SK-N-SH (cell line): ENCODE measurements at regions not wholly inside any gene's neighbourhood (a gene's known extent, or its start where the extent isn't known, plus 50 kb on each side); places are given as distances from the start of the nearest gene placed in this dataset.

ENCODE experiments used
- CTCF ChIA-PET: fragments of 300-600, 350-600 bp; formaldehyde crosslinking; extraction: SDS; loops from one replicate; lab custom pipeline; 2021; lab: Yijun Ruan, JAX
- POLR2A ChIA-PET: fragments of 350-600 bp; sonication (Branson Sonifier 250); formaldehyde crosslinking; extraction: SDS; loops from one replicate; lab custom pipeline; 2020; ENCODE audit warnings: antibody characterized with exemption, inconsistent platforms; lab: Yijun Ruan, JAX
- DNase-seq: peaks from one replicate; pipeline ENCODE4 v3.0.0; 2012
- H2AFZ ChIP-seq: fragments of 200-600 bp; sonication (generic); 2 replicates; pipeline ENCODE4 v1.8.1; 2016; ENCODE audit warnings: antibody characterized with exemption, mild to moderate bottlenecking, low read depth
- H3F3A ChIP-seq: fragments of 200-600 bp; sonication (generic); replicated peaks from 2 replicates; pipeline ENCODE3; 2016; ENCODE audit warnings: antibody characterized with exemption, mild to moderate bottlenecking; ENCODE audit not compliant: insufficient read depth
- H3K27ac ChIP-seq, 2 experiments: fragments of 200-500 bp in 1 of 2; fragments of 200-600 bp in 1 of 2; sonication (Bioruptor generic) in 1 of 2; sonication (generic), shearing (Covaris generic) in 1 of 2; 2 replicates each; pipeline versions ENCODE4 v1.5.1 to v1.6.1; 2014 to 2016; ENCODE audit warnings: low read depth in 2 of 2, inconsistent platforms in 1 of 2, low read length in 1 of 2, mild to moderate bottlenecking in 1 of 2, mixed read lengths in 1 of 2
- H3K27me3 ChIP-seq: fragments of 200-600 bp; sonication (generic), shearing (Covaris generic); 2 replicates; pipeline ENCODE4 v1.6.1; 2016; ENCODE audit warnings: mixed run types; ENCODE audit not compliant: insufficient read depth
- H3K36me3 ChIP-seq, 2 experiments: fragments of 200-500 bp in 1 of 2; fragments of 200-600 bp in 1 of 2; sonication (Bioruptor generic) in 1 of 2; sonication (generic) in 1 of 2; replicated peaks in 1 of 2; 2 replicates each; pipeline versions ENCODE3 to v1.5.1; 2014 to 2016; ENCODE audit warnings: low read length in 1 of 2, mild to moderate bottlenecking in 1 of 2; ENCODE audit not compliant: insufficient read depth in 2 of 2, control insufficient read depth in 1 of 2
- H3K4me1 ChIP-seq, 2 experiments: fragments of 200-500 bp in 1 of 2; fragments of 200-600 bp in 1 of 2; sonication (Bioruptor generic) in 1 of 2; sonication (generic), shearing (Covaris generic) in 1 of 2; 2 replicates each; pipeline versions ENCODE4 v1.5.1 to v1.6.1; 2014 to 2016; ENCODE audit warnings: low read depth in 1 of 2, low read length in 1 of 2, mixed run types in 1 of 2; ENCODE audit not compliant: insufficient read depth in 2 of 2, control insufficient read depth in 1 of 2
- H3K4me2 ChIP-seq: fragments of 200-600 bp; sonication (generic), shearing (Covaris generic); 2 replicates; pipeline ENCODE4 v1.6.1; 2017; ENCODE audit warnings: mixed run types
- H3K4me3 ChIP-seq, 2 experiments: fragments of 200-500 bp in 1 of 2; fragments of 200-600 bp in 1 of 2; sonication (Bioruptor generic) in 1 of 2; sonication (generic), shearing (Covaris generic) in 1 of 2; 2 replicates each; pipeline versions ENCODE4 v1.5.1 to v1.8.1; 2014 to 2016; ENCODE audit warnings: low read depth in 2 of 2, inconsistent platforms in 1 of 2, low read length in 1 of 2, mild to moderate bottlenecking in 1 of 2, mixed read lengths in 1 of 2, moderate library complexity in 1 of 2
- H3K79me2 ChIP-seq: fragments of 200-600 bp; sonication (generic); 2 replicates; pipeline ENCODE4 v1.8.1; 2017; ENCODE audit warnings: mild to moderate bottlenecking; ENCODE audit not compliant: insufficient read depth
- H3K9ac ChIP-seq: fragments of 200-600 bp; sonication (generic); 2 replicates; pipeline ENCODE4 v1.6.1; 2017; ENCODE audit warnings: mixed run types
- H3K9me2 ChIP-seq: fragments of 200-600 bp; sonication (generic); 2 replicates; pipeline ENCODE4 v1.6.1; 2017; ENCODE audit warnings: mixed run types
- H3K9me3 ChIP-seq: fragments of 200-600 bp; sonication (generic); 2 replicates; pipeline ENCODE4 v1.6.1; 2017; ENCODE audit warnings: mixed run types, mild to moderate bottlenecking, moderate library complexity
- H4K20me1 ChIP-seq: fragments of 200-600 bp; sonication (generic); 2 replicates; pipeline ENCODE4 v1.6.1; 2017; ENCODE audit warnings: mild to moderate bottlenecking, mixed run types; ENCODE audit not compliant: insufficient read depth
- CHD2 ChIP-seq: fragments of 150-350 bp; IDR thresholded peaks from 2 replicates; pipeline ENCODE4 v1.6.1; 2018; ENCODE audit warnings: low read length; ENCODE audit not compliant: partially characterized antibody
- ELF1 ChIP-seq: IDR thresholded peaks from 2 replicates; pipeline ENCODE4 v1.4.0; 2012
- EP300 ChIP-seq, 2 experiments: IDR thresholded peaks; 2 replicates each; pipeline versions ENCODE4 v1.4.0 to v1.6.1; 2012; ENCODE audit warnings: borderline replicate concordance in 1 of 2, low read depth in 1 of 2, low read length in 1 of 2
- EZH2phosphoT487 ChIP-seq: fragments of 200-600 bp; sonication (generic); IDR thresholded peaks from 2 replicates; pipeline ENCODE4 v1.6.1; 2017; ENCODE audit warnings: low read depth, mixed run types, mild to moderate bottlenecking, antibody characterized with exemption, moderate library complexity, borderline replicate concordance
- FOSL2 ChIP-seq: IDR thresholded peaks from 2 replicates; pipeline ENCODE4 v1.4.0; 2012; ENCODE audit warnings: low read depth, mild to moderate bottlenecking, moderate library complexity, borderline replicate concordance
- FOXJ3 ChIP-seq: sonication (generic); formaldehyde crosslinking; IDR thresholded peaks from 2 replicates; pipeline ENCODE4 v1.5.1; 2020; ENCODE audit warnings: mild to moderate bottlenecking, missing genetic modification reagents
- FOXM1 ChIP-seq: IDR thresholded peaks from 2 replicates; pipeline ENCODE4 v1.4.0; 2012; ENCODE audit warnings: low read depth, mild to moderate bottlenecking
- GATA2 ChIP-seq: sonication (generic); formaldehyde crosslinking; IDR thresholded peaks from 2 replicates; pipeline ENCODE4 v1.5.0; 2020; ENCODE audit warnings: mild to moderate bottlenecking, missing genetic modification reagents
- JUND ChIP-seq: IDR thresholded peaks from 2 replicates; pipeline ENCODE4 v1.4.0; 2012
- MEF2A ChIP-seq: IDR thresholded peaks from 2 replicates; pipeline ENCODE4 v1.4.0; 2012; ENCODE audit warnings: low read depth, borderline replicate concordance
- MXI1 ChIP-seq: IDR thresholded peaks from 2 replicates; pipeline ENCODE4 v1.6.1; 2012; ENCODE audit warnings: mild to moderate bottlenecking, low read depth, low read length, improper control_type of control experiment
- NFIC ChIP-seq: IDR thresholded peaks from 2 replicates; pipeline ENCODE4 v1.4.0; 2012; ENCODE audit warnings: borderline replicate concordance
- POLR2AphosphoS5 ChIP-seq: IDR thresholded peaks from 2 replicates; pipeline ENCODE4 v1.6.1; 2012; ENCODE audit warnings: low read depth, low read length
- RFX5 ChIP-seq: IDR thresholded peaks from 2 replicates; pipeline ENCODE4 v1.6.1; 2012; ENCODE audit warnings: mild to moderate bottlenecking, improper control_type of control experiment, low read length
- RXRA ChIP-seq: IDR thresholded peaks from 2 replicates; pipeline ENCODE4 v1.4.0; 2012; ENCODE audit warnings: low read depth, mild to moderate bottlenecking, borderline replicate concordance
- TAF1 ChIP-seq: IDR thresholded peaks from 2 replicates; pipeline ENCODE4 v1.6.1; 2012; ENCODE audit warnings: low read depth, mild to moderate bottlenecking, low read length, moderate library complexity, borderline replicate concordance
- TCF12 ChIP-seq: IDR thresholded peaks from 2 replicates; pipeline ENCODE4 v1.4.0; 2012
- USF1 ChIP-seq: IDR thresholded peaks from 2 replicates; pipeline ENCODE4 v1.4.0; 2012; ENCODE audit warnings: low read depth, borderline replicate concordance
- USF2 ChIP-seq: fragments of 150-350 bp; IDR thresholded peaks from 2 replicates; pipeline ENCODE4 v1.6.1; 2017; ENCODE audit warnings: antibody characterized with exemption, low read length, low read depth, borderline replicate concordance
- YY1 ChIP-seq: IDR thresholded peaks from 2 replicates; pipeline ENCODE4 v1.4.0; 2012; ENCODE audit warnings: low read depth, mild to moderate bottlenecking
- ZBTB33 ChIP-seq: IDR thresholded peaks from 2 replicates; pipeline ENCODE4 v1.4.0; 2012; ENCODE audit warnings: low read depth, borderline replicate concordance
- WGBS: methylation state at CpG from one replicate; pipeline ENCODE4 v1.1.6; 2017; ENCODE audit warnings: low lambda C conversion rate; 5-methylcytosine and 5-hydroxymethylcytosine counted together
- TF ChIP-seq, protein P1 (sequence below): IDR thresholded peaks from 2 replicates; pipeline ENCODE4 v1.4.0; 2012; ENCODE audit warnings: low read depth
- TF ChIP-seq, protein P2 (sequence below): fragments of 150-350 bp; IDR thresholded peaks from 2 replicates; pipeline ENCODE4 v1.6.1; 2016; ENCODE audit warnings: mild to moderate bottlenecking, low read depth, low read length

GRCh38 chr22:49045276-49045675 lies 782.4 kb downstream of the BRD1 start:
- 30% methylated on average over 12 of the region's 12 CpGs for WGBS
- no peaks in the 10 kb centered on the region for H3K9me2 ChIP-seq
- CTCF ChIA-PET: interaction anchor here (1.2 to 6.5 kb wide), 10 partner anchors 10 to 260 kb away, joined by 3 to 103 read pairs (median 10); no protein-coding TSS in a partner anchor
- no peaks in the 10 kb centered on the region for H3K79me2 ChIP-seq
- no peak overlapping the region for H2AFZ ChIP-seq
- no peak overlapping the region for H3K4me2 ChIP-seq
- no peak overlapping the region for H3K27ac ChIP-seq
- POLR2A ChIA-PET: no interaction called here
- no peak overlapping the region for H3K4me3 ChIP-seq
- no peak for DNase-seq
- TF ChIP-seq FOXJ3 (CRISPR knock-in tag): no peak
- no peak for TF ChIP-seq EZH2phosphoT487
- no peak for TF ChIP-seq ELF1
- TF ChIP-seq, protein P1, sequence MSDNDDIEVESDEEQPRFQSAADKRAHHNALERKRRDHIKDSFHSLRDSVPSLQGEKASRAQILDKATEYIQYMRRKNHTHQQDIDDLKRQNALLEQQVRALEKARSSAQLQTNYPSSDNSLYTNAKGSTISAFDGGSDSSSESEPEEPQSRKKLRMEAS: no peak
- no peak for TF ChIP-seq JUND
- TF ChIP-seq, protein P2, sequence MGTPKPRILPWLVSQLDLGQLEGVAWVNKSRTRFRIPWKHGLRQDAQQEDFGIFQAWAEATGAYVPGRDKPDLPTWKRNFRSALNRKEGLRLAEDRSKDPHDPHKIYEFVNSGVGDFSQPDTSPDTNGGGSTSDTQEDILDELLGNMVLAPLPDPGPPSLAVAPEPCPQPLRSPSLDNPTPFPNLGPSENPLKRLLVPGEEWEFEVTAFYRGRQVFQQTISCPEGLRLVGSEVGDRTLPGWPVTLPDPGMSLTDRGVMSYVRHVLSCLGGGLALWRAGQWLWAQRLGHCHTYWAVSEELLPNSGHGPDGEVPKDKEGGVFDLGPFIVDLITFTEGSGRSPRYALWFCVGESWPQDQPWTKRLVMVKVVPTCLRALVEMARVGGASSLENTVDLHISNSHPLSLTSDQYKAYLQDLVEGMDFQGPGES: no peak
- no peak for TF ChIP-seq CHD2
- no peak for TF ChIP-seq RXRA
- no peak for TF ChIP-seq USF1
- TF ChIP-seq MXI1: no peak
- no peaks in the 10 kb centered on the region for H3K36me3 ChIP-seq
- H4K20me1 ChIP-seq: no peaks in the 10 kb centered on the region
- no peaks in the 10 kb centered on the region for H3F3A ChIP-seq
- peaks cover 0 to 50% of the 10 kb centered on the region in 2 experiments; a peak in 2 of 4 replicates for H3K4me1 ChIP-seq
- no peaks in the 10 kb centered on the region for H3K9me3 ChIP-seq
- no peak overlapping the region for H3K9ac ChIP-seq
- no peaks in the 10 kb centered on the region; the same call in 1 of the 2 replicates for H3K27me3 ChIP-seq

GRCh38 chr22:49044776-49045175 lies 782.9 kb downstream of the BRD1 start:
- H3K9me3 ChIP-seq: no peaks in the 10 kb centered on the region
- 25% methylated on average over 1 of the region's 12 CpGs for WGBS
- TF ChIP-seq EP300 (IDR thresholded peaks at IDR 0.05; ENCODE audit: borderline replicate concordance in 1 of 2, low read depth in 1 of 2, low read length in 1 of 2): no peak
- TF ChIP-seq FOSL2: no peak
- TF ChIP-seq GATA2: no peak
- TF ChIP-seq TAF1: no peak
- TF ChIP-seq FOXM1: no peak
- no peak for TF ChIP-seq YY1
- TF ChIP-seq ZBTB33: no peak
- TF ChIP-seq MXI1: no peak
- no peak for TF ChIP-seq POLR2AphosphoS5
- TF ChIP-seq MEF2A: no peak
- TF ChIP-seq NFIC: no peak
- no peak for TF ChIP-seq FOXJ3 (CRISPR knock-in tag)
- TF ChIP-seq, protein P2: no peak
- no peak for TF ChIP-seq TCF12
- no peak for TF ChIP-seq USF2
- TF ChIP-seq RFX5: no peak
- no peak overlapping the region for H3K4me3 ChIP-seq
- H3K27ac ChIP-seq: no peak overlapping the region; a peak in 1 of 4 replicates
- H3K27me3 ChIP-seq: no peaks in the 10 kb centered on the region; the same call in 1 of the 2 replicates
- H2AFZ ChIP-seq: no peak overlapping the region
- H3K4me1 ChIP-seq: peaks cover 0 to 51% of the 10 kb centered on the region in 2 experiments; a peak in 2 of 4 replicates
- ChIA-PET POLR2A (no interaction called here), CTCF (interaction anchor here (1.5 to 6.5 kb wide), 5 partner anchors 10 to 260 kb away, joined by 4 to 103 read pairs (median 16); no protein-coding TSS in a partner anchor)
- H4K20me1 ChIP-seq: no peaks in the 10 kb centered on the region
- H3K79me2 ChIP-seq: no peaks in the 10 kb centered on the region
- no peak overlapping the region for H3K9ac ChIP-seq
- H3K9me2 ChIP-seq: no peaks in the 10 kb centered on the region
- no peak for DNase-seq
- H3K4me2 ChIP-seq: no peak overlapping the region
- H3F3A ChIP-seq: no peaks in the 10 kb centered on the region
- no peaks in the 10 kb centered on the region for H3K36me3 ChIP-seq
